ENCODE measurements at regions not wholly inside any gene's neighbourhood (a gene's known extent, or its start where the extent isn't known, plus 50 kb on each side); places are given as distances from the start of the nearest gene placed in this dataset.
"Not testable (repeated sequence)": the region's sequence is repeated elsewhere in the genome, so short reads cannot be mapped to it uniquely, and the experiment has no call there.

DNA sequence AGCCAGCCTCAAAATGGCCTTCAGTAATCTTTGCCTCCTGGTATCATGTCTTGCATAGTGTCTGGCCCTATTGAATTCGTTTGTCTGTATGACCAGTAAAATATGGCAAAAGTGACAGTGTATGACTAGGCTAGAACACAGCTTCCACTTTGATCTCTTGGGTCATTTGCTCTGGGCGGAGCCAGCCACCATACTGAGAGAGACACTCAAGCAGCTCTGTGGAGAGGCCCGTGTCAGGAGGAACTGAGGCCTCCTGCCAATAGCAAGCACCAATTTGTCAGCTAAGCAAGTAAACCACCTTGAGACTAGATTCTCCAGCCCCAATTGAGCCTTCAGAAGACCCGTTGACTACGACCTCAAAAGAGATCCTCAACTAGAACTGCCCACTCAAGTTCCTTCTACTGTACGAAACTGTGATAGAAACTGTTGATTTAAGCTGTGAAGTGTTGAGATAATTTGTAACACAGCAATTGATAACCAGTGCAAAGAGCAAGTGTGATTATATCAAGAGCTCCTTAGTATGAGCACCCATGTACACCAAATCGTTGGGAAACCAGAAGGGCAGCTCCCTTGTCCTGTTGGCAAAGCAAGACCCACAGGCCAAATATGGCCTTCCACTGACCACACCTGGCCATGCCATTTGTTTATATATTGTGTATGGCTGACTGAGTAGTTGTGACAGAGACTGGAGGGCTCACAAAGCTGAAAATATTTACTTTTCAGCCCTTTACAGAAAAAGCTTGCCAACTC, 52.7 kb upstream of the SERBP1 start:
- no peak for DNase-seq (ENCODE audit: low read depth)

DNA sequence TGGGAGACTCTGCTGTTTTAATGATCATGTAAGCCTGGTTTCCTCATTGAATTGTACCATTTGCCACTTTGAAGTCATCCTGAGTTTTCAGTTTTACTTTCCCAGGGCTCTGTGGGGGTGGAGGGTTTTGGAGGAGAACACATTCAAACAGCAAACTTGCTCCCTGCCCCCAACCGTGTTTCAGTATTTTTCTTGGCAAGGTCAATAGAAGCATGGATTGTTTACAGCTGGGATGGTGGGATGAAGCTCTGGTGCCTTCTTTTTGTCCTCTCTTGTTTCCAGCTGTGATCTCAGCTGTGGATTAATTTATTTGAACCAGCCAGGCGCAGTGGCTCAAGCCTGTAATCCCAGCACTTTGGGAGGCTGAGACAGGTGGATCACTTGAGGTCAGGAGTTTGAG, 54.3 kb upstream of the SERBP1 start:
- DNase-seq (ENCODE audit: low read depth) = no peak

DNA sequence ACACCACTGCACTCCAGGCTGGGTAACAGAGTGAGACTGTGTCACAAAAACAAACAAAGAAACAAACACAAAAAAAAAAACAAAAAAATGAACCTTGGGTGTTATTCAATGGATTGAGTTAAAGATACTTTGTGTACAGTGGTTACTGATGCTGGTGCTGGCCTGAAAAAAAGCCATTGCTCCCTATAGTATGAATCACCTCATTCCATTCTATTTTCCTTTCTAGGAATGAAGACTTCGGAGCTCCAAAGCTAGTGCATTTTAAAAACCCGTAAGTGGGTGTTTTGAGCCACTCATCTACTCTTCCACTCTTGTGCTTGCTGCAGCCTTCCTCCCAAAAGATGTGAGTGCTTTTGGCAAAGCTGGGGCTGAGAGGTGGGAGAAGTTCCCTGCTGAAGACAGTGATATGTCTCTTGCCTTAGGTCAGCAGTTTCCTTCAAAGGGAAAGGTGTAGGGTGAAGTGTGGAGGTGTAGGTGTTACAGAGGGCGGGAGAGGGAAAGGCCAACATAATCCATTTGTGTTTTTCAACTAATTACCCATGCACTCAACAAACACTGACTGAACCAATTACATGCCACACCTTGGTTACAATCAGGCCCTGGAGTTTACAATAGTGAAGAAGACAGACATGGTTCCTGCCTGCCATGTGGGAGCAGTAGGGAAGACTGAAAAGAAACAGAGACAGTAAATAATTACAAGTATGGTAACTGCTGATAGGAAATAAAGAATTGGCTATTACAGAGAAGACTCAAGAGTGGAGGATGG, 55.0 kb upstream of the SERBP1 start:
- no peak for DNase-seq (ENCODE audit: low read depth)

DNA sequence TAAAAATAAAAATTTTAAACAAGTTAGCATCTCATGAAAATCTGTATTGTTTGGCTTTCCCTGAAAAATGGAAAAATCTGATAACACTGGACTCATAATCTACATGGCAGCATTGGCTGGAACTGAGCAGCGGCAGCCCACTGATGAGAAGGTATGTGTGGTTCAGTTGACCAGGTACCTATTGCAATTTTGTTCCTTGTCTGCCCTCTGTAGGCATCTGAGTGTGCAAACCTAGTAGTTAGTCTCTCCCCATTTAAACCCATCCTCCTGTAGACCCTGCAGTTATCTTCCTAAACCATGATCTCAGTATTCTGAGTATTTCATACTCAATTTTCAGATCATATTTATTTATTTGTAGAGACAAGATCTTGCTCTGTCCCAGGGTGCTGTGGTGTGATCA, 59.4 kb upstream of the SERBP1 start:
- DNase-seq (ENCODE audit: low read depth) = no peak

DNA sequence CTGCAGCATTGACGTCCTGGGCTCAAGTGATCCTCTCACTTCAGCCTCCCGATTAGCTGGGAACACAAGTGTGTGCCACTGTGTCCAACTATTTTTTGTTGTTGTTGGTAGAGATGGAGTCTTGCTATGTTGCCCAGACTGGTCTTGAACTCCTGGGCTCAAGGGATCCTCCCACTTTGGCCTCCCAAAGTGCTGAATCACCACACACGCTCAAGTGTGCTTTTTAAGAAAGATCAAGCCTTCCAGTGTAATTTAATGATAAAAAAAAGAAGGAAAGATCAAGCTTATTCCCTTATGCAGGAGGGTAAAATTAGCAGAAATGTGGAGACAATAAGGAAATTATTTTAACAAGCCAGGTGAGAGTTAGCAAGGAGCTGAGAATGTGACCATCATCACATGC, 61.1 kb upstream of the SERBP1 start:
- no peak for DNase-seq (ENCODE audit: low read depth)

DNA sequence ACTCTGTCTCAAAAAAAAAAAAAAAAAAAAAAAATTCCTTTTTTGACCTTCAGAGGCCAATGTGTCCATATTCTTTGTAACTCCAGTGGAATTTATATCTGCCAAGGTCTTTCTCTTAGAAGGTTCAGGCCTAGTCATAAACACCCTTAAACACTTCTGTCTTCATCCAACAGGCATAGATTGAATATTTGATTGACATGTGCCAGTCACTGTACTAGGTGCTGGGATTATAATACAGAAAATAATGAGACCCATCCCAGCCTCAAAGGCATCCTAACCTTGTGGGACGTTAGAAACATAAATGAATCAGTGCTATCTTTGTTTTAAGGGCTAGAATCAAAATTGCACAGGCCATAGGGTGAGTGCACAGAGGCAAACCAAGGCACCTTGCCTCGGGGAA, 62.9 kb upstream of the SERBP1 start:
- no peak for DNase-seq (ENCODE audit: low read depth)

DNA sequence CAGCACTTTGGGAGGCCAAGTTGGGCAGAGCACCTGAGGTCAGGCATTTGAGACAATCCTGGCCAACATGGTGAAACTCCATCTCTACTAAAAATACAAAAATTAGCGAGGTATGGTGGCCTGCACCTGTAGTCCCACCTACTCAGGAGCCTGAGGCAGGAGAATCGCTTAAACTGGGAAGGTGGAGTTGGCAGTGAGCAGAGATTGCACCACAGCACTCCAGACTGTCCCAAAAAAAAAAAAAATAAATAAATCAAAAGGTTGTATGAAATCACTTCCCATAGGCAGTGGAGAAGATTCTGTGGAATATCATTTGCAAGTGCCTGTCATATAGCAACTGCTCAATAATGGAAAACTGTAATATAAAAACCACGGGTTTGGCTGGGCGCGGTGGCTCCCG, 65.1 kb upstream of the SERBP1 start:
- no peak for DNase-seq (ENCODE audit: low read depth)

DNA sequence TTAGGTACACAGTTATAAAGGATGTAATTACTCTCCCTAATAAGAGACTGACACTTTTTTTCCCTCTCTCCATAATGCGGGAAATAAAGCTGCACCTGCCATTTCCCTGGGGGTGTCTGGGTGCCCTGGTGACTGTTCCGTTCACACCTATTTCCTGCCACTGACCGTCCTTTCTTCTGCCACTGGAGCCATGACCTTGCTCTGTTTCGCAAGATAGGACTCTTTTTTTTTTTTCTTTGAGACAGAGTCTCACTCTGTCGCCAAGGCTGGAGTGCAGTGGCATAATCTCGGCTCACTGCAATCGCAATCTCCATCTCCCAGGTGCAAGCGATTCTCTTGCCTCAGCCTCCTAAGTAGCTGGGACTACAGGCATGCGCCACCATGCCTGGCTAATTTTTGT, 66.1 kb upstream of the SERBP1 start:
- no peak for DNase-seq (ENCODE audit: low read depth)

DNA sequence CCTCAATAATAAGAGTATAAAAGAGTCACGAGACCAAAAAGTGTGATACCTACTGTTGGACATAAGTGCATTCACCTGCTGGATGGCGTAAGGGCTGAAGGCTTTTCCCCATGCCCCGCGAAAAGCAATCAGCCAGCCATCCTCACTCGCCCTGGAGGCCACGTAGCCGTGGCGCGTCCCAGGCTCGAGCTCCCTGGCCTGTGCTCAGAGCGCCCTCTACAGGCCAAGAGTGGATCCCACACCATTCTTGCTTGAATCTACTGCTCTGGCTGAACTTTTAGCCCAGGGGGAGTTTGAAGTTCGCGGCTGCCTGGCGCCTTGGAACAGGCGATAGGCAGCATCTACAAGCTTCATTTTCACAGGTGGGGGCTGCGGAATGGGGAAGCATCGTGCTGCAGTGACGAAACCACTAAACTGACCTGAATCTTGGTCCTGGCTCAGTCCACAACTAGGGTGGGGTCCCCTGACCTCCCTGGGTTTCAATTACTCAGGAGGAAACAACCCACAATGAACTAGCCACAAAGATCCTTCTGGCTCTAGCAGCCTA, 70.3 kb upstream of the SERBP1 start:
- DNase-seq (ENCODE audit: low read depth) = peak; percentile 55

DNA sequence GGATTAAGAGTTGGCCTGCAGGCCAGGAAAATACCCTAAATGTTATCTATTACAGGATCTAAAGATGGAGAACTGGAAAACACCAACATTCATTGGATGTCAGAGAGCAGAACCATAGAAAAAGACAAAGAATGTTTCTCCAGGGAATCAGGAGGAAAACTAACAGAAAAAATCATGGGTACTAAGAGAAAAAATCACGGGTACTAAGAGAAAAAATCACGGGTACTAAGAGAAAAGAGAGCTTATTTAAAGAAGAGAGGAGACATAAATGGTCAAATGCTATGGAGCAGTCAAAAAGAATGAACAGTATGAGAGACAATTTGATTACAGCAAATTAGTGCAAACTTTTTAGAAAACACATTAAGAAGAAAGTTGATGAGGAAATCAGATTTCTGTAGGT, 73.8 kb upstream of the SERBP1 start:
- no peak for DNase-seq (ENCODE audit: low read depth)

DNA sequence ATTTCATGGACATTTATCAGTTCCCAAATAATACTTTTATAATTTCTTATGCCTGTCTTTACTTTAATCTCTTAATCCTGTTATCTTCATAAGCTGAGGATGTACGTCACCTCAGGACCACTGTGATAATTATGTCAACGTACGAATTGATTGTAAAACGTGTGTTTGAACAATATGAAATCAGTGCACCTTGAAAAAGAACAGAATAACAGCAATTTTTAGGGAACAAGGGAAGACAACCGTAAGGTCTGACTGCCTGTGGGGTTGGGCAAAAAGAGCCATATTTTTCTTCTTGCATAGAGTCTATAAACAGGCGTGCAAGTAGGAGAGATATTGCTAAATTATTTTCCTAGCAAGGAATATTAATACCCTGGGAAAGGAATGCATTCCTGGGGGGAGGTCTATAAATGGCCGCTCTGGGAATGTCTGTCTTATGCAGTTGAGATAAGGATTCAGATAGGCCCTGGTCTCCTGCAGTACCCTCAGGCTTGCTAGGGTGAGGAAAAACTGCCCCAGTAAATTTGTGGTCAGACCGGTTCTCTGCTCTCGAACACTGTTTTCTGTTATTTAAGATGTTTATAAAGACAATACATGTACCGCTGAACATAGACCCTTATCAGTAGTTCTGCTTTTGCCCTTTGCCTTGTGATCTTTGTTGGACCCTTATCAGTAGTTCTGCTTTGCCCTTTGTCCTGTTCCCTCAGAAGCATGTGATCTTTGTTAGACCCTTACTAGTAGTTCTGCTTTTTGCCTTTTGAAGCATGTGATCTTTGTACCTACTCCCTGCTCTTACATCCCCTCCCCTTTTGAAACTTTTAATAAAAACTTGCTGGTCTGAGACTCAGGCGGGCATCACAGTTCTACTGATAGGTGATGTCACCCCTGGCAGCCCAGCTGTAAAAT, 83.4 kb upstream of the SERBP1 start:
- not testable (repeated sequence) for DNase-seq (ENCODE audit: low read depth)

DNA sequence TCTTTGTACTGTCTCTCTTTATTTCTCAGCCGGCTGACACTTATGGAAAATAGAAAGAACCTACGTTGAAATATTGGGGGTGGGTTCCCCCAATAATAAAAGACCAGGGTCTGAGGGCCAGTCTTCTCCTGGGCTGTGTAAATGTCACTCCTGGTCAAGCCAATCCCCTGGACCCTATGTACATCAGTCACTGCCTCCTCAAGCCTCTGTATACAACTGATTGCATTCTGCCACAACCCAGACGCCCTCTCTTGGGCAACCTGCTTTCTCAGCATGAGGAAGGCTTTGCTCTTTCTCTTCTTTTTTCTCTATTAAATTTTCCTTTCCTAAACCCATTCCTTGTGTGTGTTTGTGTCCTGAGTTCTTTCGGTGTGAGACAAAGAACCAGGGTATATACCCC, 84.1 kb upstream of the SERBP1 start:
- no peak for DNase-seq (ENCODE audit: low read depth)

DNA sequence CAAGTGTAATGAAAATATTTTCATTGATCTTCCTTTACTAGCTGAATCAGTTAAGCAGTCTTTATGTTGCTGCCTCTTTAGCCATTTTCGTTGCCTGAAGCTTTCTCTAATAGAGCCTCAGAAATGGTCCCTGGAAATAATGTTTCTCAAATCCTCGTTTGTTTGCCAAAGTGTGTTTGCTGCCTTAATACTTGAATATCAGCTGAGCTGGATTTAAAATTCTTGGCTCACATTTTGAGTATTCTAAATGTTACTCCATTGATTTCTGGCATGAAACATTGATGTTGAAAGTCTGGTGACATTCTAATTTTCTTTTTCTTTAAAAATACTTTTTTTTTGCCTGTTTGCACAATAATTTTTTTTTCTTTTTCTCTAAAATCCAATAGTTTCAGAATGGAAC, 84.6 kb upstream of the SERBP1 start:
- DNase-seq (ENCODE audit: low read depth) = peak; percentile 53

DNA sequence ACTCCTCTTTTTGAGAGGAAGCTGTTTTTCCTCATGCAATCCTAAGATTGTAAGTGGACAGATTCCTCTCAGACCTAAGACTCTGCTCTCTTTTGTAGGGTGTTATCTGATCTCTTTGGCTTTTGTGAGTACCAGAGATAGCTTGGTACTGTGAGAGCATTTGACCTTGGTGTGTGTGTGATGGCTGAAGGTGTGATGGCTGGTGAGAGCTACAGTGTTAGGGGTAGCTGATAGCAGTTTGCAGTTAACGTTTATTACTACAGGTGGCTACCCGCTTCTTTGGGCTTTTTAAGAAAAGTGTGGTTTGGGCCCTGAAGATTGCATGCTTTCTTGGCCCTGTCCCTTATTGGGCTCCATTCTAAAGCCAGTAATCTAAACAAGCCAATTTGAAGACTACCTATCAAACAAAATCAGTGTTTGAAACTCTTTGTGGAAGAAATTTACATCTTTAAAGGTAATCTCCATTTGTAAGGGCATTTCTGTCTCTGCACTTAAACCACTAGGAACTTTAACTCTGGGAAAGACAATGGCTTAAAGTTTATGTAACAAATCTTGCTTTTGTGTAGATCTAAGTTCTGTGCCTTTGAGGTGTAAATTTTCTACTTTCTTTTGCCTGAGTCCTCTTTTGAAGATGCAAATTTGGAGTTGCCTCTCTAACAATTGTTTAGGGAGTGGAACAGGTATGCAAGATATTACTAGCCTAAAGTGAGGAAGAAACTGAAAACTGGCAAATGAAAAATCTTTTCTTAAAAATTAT, 85.3 kb upstream of the SERBP1 start:
- DNase-seq (ENCODE audit: low read depth) = no peak

DNA sequence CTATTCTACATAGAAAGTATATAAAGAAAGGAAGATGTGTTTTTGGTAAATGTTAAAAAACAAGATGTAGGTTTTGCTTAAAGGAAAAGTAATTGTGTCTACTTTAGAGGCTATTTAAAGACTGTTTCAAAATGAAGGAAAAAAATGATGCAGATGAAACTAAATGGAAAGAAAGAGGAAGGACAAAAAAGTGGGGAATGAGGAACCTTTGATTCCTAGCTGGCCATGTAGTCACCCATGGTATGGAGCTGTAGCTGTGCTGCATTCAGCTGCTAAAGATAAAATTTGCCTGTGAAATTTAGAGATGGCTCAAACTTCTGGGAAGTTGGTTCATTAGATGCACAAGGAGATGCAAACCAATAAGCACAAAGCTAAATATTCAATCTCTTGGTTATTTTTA, 86.8 kb upstream of the SERBP1 start:
- DNase-seq (ENCODE audit: low read depth) = no peak

DNA sequence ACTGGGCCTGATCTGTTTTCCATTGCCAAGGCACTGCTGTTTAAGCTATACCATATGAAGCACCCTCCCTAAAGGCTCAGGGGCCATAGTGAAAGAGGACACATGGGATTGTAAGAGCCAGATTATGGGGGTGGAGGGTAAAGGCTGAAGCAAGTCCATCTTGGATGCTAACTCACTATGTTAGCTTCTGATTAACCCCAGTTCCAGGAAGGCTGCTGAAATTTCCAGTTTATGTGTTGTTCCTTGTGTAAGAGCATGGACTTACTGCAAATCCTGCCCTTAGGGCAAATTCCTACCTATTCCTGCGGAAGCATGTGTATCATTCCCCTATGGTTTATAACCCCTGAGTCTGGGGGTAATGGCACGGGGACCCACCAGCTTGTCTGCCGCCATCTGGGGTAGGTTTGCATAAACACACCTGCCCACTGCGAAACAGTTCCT, 91.8 kb upstream of the SERBP1 start:
- DNase-seq (ENCODE audit: low read depth) = no peak

DNA sequence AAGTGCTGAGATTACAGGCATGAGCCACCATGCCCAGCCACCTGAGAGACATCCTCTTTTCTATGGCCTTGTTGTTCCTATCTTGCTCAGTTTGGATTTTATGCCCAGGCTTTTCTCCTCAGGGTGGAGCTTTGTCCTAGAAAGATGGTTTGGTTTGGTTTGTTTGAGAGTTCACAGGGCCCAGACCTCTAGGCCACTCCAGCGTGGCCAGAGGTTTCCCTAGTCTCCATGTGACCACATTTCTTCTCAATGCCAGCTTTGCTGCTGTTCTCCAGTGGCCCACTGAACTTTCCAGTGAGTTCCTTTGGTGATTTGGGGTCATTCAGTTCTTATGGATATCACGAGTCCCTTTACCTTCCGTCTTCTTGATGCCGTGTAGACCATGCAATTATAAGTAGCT, 92.6 kb upstream of the SERBP1 start:
- no peak for DNase-seq (ENCODE audit: low read depth)

DNA sequence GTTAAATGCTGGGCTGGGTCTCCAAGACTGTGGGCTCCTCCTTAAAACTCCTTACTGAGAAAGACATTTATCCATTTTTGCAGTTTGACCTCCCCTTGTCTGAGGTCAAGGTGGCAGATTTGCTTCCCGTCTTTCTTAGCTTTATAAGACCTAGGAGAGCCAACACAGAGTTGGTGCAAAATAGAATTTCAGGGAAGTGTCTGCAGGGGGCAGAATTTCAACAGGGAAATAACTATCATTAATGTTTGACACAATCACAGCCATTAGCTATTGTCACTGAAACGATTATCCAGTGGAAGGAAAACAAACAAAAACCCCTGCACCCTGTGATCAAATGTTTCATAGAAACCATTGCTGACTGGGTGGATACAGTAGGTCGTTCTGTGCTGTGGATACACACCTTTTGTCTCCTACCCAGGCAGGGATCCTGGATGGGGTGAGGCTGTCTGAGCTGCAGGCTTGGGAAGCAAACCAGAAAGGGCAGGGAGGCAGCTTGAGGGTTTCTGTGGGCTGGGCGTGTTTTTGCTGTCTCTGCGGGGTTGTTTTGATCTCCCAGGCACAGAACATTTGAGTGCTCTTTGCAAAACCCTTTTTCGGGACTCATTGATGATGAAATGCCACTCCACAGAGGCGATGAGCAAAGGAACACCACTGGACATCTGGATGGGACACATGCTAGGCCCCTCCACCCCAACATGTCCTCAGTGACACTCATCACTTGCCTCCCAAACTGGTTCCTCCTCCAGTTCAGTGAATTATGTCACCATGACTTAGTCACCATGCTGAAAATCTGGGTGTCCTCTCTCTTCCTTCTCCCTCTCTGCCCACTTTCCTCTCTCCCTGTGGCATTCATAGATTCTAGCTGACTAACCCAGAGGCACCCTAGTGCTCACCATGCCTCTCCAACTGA, 94.2 kb upstream of the SERBP1 start:
- DNase-seq (ENCODE audit: low read depth) = no peak

DNA sequence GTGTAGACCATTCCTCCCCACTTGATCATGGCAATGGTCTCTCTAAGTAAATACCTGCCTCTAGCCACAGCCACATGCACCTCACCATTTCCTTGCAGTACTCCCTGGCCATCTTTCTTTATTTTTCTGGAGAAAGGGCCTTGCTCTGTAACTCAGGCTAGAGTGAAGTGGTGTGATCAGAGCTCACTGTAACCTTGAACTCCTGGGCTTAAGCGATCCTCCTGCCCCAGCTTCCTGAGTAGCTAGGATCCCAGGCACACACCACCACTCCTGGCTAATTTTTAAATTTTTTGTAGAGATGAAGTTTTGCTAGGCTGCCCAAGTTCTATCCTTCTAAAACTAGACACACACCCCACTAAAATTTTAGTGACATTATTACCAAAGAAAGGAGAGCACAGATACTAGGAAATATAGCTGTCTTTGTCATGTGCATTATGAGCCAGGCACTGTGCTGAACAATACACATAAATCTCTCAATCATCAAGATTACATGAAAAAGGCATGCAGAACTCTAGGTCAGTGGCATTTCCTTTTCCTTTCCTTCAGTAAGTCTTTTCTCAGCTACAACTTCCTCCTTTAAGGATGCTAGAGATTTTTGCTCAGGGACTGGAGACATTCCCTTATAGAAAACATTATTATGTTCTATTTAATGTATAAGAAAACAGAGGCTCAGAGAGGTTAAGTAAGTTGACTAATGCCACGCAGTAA, 95.0 kb upstream of the SERBP1 start:
- DNase-seq (ENCODE audit: low read depth) = no peak

DNA sequence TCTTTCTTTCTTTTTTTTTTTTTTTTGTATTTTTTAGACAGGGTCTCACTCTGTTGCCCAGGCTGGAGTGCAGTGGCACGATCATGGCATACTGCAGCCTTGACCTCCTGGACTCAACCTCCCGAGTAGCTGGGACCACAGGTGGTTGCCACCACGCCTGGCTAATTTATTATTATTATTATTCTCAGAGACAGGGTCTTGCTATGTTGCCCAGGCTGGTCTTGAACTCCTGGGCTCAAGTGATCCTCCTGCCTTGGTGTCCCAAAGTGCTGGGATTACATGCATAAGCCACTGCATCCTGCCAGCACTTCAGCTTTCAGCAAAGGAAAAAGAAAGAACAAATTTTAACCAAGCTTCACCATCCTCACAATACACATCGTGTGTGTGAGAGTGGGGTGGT, 97.9 kb upstream of the SERBP1 start:
- DNase-seq (ENCODE audit: low read depth) = no peak

All from forelimb muscle (tissue), 1 donor.